Fibroblast of lung (primary cell): ENCODE measurements at regions not wholly inside any gene's neighbourhood (a gene's known extent, or its start where the extent isn't known, plus 50 kb on each side); places are given as distances from the start of the nearest gene placed in this dataset.
"Not testable (repeated sequence)": the region's sequence is repeated elsewhere in the genome, so short reads cannot be mapped to it uniquely, and the experiment has no call there.

ENCODE experiments used
- DNase-seq, 2 donors: peaks; one replicate each; pipeline versions ENCODE4 v3.0.0 to v3.0.0-alpha.2; 2010; ENCODE audit warnings: low read depth in 2 of 2
- H2AFZ ChIP-seq: 2 replicates; pipeline ENCODE4 v1.5.1; 2012; ENCODE audit warnings: low read length, control low read depth, inconsistent platforms
- H3K27ac ChIP-seq: 2 replicates; pipeline ENCODE4 v1.5.1; 2011; ENCODE audit warnings: low read length, control low read depth; ENCODE audit not compliant: insufficient read depth
- H3K27me3 ChIP-seq: 2 replicates; pipeline ENCODE4 v1.5.1; 2011; ENCODE audit warnings: mild to moderate bottlenecking, low read length; ENCODE audit not compliant: control insufficient read depth, insufficient read depth
- H3K36me3 ChIP-seq: 2 replicates; pipeline ENCODE4 v1.5.1; 2011; ENCODE audit warnings: low read length; ENCODE audit not compliant: control insufficient read depth, insufficient read depth
- H3K4me1 ChIP-seq: 2 replicates; pipeline ENCODE4 v1.5.1; 2011; ENCODE audit warnings: low read length; ENCODE audit not compliant: control insufficient read depth, insufficient read depth; ENCODE audit errors: extremely low read depth
- H3K4me2 ChIP-seq: 2 replicates; pipeline ENCODE4 v1.5.1; 2011; ENCODE audit warnings: low read length, control low read depth; ENCODE audit not compliant: insufficient read depth; ENCODE audit errors: extremely low read depth
- H3K4me3 ChIP-seq, 4 experiments: fragments of 200-600 bp in 1 of 4; sonication (generic) in 1 of 4; replicated peaks in 1 of 4; 2 replicates each; pipeline ENCODE4 v1.5.1; 2011 to 2016; ENCODE audit warnings: low read length in 4 of 4, low read depth in 3 of 4, mild to moderate bottlenecking in 3 of 4, control low read depth in 2 of 4, inconsistent platforms in 1 of 4, mixed read lengths in 1 of 4; ENCODE audit not compliant: insufficient read depth in 1 of 4; ENCODE audit errors: control extremely low read depth in 1 of 4
- H3K79me2 ChIP-seq: 2 replicates; pipeline ENCODE4 v1.5.1; 2012; ENCODE audit warnings: mild to moderate bottlenecking, low read length, inconsistent platforms; ENCODE audit not compliant: control insufficient read depth, insufficient read depth
- H3K9ac ChIP-seq: 2 replicates; pipeline ENCODE4 v1.5.1; 2011; ENCODE audit warnings: mild to moderate bottlenecking, low read length, control low read depth; ENCODE audit not compliant: insufficient read depth
- H3K9me3 ChIP-seq: 2 replicates; pipeline ENCODE4 v1.5.1; 2012; ENCODE audit warnings: low read depth, low read length; ENCODE audit not compliant: control insufficient read depth, insufficient read depth
- H4K20me1 ChIP-seq: 2 replicates; pipeline ENCODE4 v1.5.1; 2011; ENCODE audit warnings: low read length; ENCODE audit not compliant: control insufficient read depth, insufficient read depth; ENCODE audit errors: extremely low read depth
- CTCF ChIP-seq, 2 donors: IDR thresholded peaks in 1 of 2; conservative IDR thresholded peaks in 1 of 2; 1 replicate in 1 of 2; 2 replicates in 1 of 2; pipeline ENCODE4 v1.5.1; 2011 to 2012; ENCODE audit warnings: low read length in 2 of 2, control low read depth in 1 of 2, inconsistent platforms in 1 of 2, low read depth in 1 of 2, mild to moderate bottlenecking in 1 of 2
- EZH2 ChIP-seq: IDR thresholded peaks from 2 replicates; pipeline ENCODE4 v1.5.1; 2012; ENCODE audit warnings: low read length, control low read depth, mild to moderate bottlenecking; ENCODE audit errors: missing control alignments

DNA sequence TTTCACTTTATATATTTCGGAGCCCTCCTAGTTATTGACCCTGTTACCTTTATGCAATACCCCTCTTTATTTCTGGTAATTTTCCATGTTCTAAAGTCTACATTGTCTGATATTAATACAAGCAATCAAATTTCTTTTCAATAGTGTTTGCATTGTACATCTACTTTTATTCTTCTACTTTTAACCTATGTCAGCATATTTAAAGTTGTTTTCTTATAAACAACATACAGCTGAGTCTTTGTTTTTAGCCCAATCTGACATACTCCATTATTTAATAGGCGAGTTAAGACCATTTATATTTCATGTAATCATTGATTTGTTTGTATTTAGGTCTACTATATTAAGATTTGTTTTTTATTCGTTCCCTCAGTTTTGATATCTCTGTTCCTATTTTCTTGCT, 108.5 kb upstream of the SPACA7 start:
- DNase-seq, result no peak
- Histone ChIP-seq H3K27me3 (no peaks in the 10 kb centered on the region), H3K79me2 (no peaks in the 10 kb centered on the region), H3K9ac (no peak overlapping the region), H3K27ac (no peak overlapping the region), H4K20me1 (no peaks in the 10 kb centered on the region), H2AFZ (no peak overlapping the region), H3K4me2 (no peak overlapping the region), H3K36me3 (no peaks in the 10 kb centered on the region), H3K4me3 (no peak overlapping the region), H3K9me3 (no peaks in the 10 kb centered on the region), H3K4me1 (no peaks in the 10 kb centered on the region)
- no peak for TF ChIP-seq CTCF (conservative IDR thresholded peaks at IDR 0.05 in 1 of 2, IDR thresholded peaks at IDR 0.05 in 1 of 2; ENCODE audit: low read depth in 1 of 2, low read length in 2 of 2)
- no peak for TF ChIP-seq EZH2

DNA sequence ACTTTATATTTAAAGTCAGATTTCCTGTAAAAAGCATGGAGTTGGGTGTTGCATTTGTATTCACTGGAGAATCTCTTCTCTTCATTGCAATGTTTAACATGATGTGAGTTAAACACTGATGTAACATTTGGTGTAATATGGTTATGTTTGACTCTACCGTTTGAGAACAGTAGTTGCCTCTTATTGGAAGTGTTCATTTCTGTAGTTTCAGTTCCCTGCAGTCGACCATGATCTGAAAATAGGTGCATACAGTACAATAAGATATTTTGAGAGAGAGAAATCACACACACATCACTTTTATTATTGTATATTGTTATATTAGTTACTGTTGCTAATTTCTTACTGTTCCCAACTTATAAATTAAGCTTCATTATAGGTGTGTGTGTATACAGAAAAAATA, 105.2 kb upstream of the SPACA7 start:
- Histone ChIP-seq H3K27me3 (no peaks in the 10 kb centered on the region), H3K9ac (no peak overlapping the region), H3K79me2 (no peaks in the 10 kb centered on the region), H3K9me3 (no peaks in the 10 kb centered on the region), H4K20me1 (no peaks in the 10 kb centered on the region), H3K4me2 (no peak overlapping the region), H3K27ac (no peak overlapping the region), H3K4me1 (no peaks in the 10 kb centered on the region), H2AFZ (no peak overlapping the region), H3K4me3 (no peak overlapping the region), H3K36me3 (no peaks in the 10 kb centered on the region)
- TF ChIP-seq CTCF (conservative IDR thresholded peaks at IDR 0.05 in 1 of 2, IDR thresholded peaks at IDR 0.05 in 1 of 2; ENCODE audit: low read depth in 1 of 2, low read length in 2 of 2) (no peak), EZH2 (no peak)
- DNase-seq, result no peak

DNA sequence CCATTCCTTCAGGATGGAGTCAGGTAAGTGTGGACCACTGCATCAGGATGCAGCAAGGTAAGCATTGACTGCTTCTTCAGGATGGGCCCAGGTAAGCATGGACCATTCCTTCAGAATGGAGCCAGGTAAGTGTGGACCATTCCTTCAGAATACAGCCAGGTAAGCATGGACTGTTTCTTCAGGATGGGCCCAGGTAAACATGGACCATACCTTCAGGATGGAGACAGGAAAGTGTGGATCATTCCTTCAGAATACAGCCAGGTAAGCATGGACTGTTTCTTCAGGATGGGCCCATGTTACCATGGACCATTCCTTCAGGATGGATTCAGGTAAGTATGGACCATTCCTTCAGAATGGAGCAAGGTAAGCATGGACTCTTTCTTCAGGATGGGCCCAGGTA, 89.4 kb upstream of the SPACA7 start:
- H3K9ac ChIP-seq, H3K79me2 ChIP-seq, H4K20me1 ChIP-seq, DNase-seq, H3K4me1 ChIP-seq, H3K9me3 ChIP-seq, H2AFZ ChIP-seq, H3K4me3 ChIP-seq, H3K27ac ChIP-seq, H3K27me3 ChIP-seq, H3K4me2 ChIP-seq, H3K36me3 ChIP-seq: not testable (repeated sequence)

- H2AFZ ChIP-seq, result no peak overlapping the region
- no peaks in the 10 kb centered on the region for H3K4me1 ChIP-seq
- DNase-seq, result no peak
- no peak overlapping the region for H3K4me2 ChIP-seq
- H3K36me3 ChIP-seq, result no peaks in the 10 kb centered on the region
- H3K79me2 ChIP-seq, result no peaks in the 10 kb centered on the region
- H4K20me1 ChIP-seq, result no peaks in the 10 kb centered on the region
- peaks cover 2% of the 10 kb centered on the region for H3K9me3 ChIP-seq
- H3K27ac ChIP-seq, result no peak overlapping the region
- no peak overlapping the region for H3K4me3 ChIP-seq
- H3K27me3 ChIP-seq, result no peaks in the 10 kb centered on the region
- TF ChIP-seq EZH2 (no peak), CTCF (conservative IDR thresholded peaks at IDR 0.05 in 1 of 2, IDR thresholded peaks at IDR 0.05 in 1 of 2; ENCODE audit: low read depth in 1 of 2, low read length in 2 of 2) (no peak)
- H3K9ac ChIP-seq, result no peak overlapping the region
These were observed 55.9 kb upstream of the SPACA7 start for GRCh38 chr13:112320303-112320702.
